ENCODE measurements at regions not wholly inside any gene's neighbourhood (a gene's known extent, or its start where the extent isn't known, plus 50 kb on each side); places are given as distances from the start of the nearest gene placed in this dataset.
"Not testable (repeated sequence)": the region's sequence is repeated elsewhere in the genome, so short reads cannot be mapped to it uniquely, and the experiment has no call there.

- TF ChIP-seq CEBPB (IDR thresholded peaks at IDR 0.05; ENCODE audit: low read depth, low read length); POLR2A (IDR thresholded peaks at IDR 0.05; ENCODE audit: control extremely low read depth in 1 of 2, low read depth in 2 of 2, low read length in 2 of 2); POLR2AphosphoS5 (IDR thresholded peaks at IDR 0.05; ENCODE audit: low read depth, low read length); YY1 (IDR thresholded peaks at IDR 0.05; ENCODE audit: low read depth, low read length); SP1 (IDR thresholded peaks at IDR 0.05; ENCODE audit: low read depth, low read length); CTCF (IDR thresholded peaks at IDR 0.05; ENCODE audit: control extremely low read depth in 1 of 3, insufficient read depth in 1 of 3, low read depth in 1 of 3, low read length in 3 of 3); RFX5 (IDR thresholded peaks at IDR 0.05; ENCODE audit: borderline replicate concordance, low read depth, low read length); ATF2 (IDR thresholded peaks at IDR 0.05; ENCODE audit: low read length); MAX (IDR thresholded peaks at IDR 0.05); NRF1 (IDR thresholded peaks at IDR 0.05; ENCODE audit: low read depth, low read length); HDAC6 (IDR thresholded peaks at IDR 0.05; ENCODE audit: low read depth, low read length): not testable (repeated sequence)
These were observed 329.8 kb downstream of the BMPER start for GRCh38 chr7:34235101-34235500.

Data from H1 (cell line).